SHP77 treated with DMSO at 0.1 percent for 48 hours (cell line): ENCODE measurements at regions not wholly inside any gene's neighbourhood (a gene's known extent, or its start where the extent isn't known, plus 50 kb on each side); places are given as distances from the start of the nearest gene placed in this dataset.
"Not testable (repeated sequence)": the region's sequence is repeated elsewhere in the genome, so short reads cannot be mapped to it uniquely, and the experiment has no call there.

Experiments
- DNase-seq: peaks from one replicate; lab custom pipeline; 2025; lab: John Stamatoyannopoulos, UW

DNA sequence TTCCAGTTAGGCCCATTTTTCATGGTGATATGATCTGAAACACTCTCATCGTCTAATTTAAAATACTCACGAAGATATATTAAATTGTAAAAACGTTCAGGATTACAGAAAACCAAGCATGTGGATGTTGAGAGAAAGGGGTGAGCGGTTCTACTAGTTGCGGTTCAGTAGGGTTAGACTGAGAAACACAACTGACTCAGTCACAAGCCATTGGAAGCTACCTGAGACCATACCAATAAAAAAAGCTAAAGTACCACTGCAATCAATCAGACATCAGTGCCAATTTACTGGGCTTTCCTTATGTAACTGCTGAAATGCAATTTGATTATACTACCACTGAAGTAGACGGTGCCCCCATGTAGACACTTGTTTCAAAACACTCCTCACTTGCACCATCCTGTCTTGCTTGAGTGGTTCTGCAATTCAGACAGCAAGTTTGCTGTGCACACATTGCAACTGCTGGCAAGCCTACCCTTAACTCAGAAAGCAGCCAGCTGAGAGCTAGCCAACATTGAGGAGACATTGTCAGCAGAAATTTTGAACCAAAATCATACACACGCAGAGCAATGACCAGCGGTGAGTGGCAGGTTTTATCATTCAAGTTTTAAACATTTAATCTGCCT lies 368.7 kb upstream of the ARHGEF26 start:
- peak; percentile 4 for DNase-seq

DNA sequence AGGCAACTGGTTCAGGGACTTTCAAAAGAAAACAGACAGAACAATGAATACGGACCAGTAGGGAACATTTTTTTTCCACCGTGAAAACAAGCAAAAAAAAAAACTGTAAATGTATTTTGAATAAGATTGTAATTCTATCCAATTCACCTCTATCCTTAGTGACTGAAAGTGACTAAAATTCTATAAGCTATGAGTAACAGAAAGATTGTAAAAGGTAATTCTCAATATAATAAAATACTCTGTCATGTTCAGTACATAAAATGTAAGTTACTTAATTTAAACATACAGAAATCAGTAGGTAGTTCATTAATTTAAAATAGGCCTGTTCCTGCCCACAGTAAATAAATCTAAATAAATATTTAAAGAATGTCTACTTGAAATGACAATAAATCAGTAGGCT lies 368.2 kb upstream of the ARHGEF26 start:
- DNase-seq, result no peak

DNA sequence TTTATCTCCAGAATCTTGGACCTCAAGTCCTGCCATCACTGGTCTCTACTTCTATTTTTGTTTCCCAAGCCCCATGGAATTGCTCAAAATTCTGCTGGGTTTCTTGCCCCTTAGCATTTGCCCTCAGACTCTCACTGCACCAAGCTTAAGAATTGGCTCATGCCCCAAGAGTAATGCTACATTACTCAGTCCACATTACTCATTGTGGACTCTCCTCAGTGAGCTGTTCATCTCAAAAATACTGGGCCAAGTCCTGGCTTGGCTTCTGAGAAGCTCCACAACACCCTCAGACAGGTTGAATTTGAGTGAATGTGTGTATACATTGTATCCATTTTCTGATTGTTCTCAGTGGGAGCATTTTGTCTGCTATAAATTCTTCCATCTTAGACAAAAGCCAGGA lies 364.4 kb upstream of the ARHGEF26 start:
- DNase-seq, result no peak

DNA sequence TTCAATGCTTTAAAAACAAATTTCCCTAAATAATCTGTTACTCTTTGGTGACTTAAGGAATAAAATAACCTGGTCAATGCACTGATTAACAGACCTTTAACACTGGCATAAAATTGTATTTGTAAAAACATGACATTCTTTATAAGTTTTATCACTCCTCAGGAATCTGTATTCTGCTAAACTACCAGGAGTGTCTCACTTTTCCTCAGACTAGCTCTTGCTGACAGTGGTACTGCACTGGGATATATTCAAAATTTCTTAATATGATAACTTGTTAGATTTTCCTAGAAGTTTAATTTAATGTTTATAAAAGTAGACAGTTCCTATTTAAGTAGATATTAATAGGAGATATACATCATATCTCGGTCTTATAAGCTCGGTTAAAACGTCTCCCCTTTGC lies 363.4 kb upstream of the ARHGEF26 start:
- no peak for DNase-seq

DNA sequence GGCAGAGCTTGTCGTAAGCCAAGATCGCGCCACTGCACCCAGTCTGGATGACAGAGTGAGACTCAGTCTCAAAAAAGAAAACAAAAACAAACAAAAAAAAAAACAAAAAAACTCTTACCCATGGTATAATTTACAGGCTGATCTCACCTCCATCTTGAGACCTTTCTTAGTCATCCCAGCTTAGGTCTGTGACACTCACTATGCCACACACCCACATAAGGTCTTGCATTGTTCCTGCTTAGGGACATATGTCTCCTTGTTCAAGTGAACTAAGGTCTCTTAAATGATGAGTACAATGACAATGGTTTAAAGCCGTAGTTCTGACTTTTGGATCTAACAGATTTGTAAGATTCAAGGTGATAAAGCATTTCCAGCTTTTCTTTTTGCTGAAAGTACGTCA lies 360.2 kb upstream of the ARHGEF26 start:
- DNase-seq, result no peak

DNA sequence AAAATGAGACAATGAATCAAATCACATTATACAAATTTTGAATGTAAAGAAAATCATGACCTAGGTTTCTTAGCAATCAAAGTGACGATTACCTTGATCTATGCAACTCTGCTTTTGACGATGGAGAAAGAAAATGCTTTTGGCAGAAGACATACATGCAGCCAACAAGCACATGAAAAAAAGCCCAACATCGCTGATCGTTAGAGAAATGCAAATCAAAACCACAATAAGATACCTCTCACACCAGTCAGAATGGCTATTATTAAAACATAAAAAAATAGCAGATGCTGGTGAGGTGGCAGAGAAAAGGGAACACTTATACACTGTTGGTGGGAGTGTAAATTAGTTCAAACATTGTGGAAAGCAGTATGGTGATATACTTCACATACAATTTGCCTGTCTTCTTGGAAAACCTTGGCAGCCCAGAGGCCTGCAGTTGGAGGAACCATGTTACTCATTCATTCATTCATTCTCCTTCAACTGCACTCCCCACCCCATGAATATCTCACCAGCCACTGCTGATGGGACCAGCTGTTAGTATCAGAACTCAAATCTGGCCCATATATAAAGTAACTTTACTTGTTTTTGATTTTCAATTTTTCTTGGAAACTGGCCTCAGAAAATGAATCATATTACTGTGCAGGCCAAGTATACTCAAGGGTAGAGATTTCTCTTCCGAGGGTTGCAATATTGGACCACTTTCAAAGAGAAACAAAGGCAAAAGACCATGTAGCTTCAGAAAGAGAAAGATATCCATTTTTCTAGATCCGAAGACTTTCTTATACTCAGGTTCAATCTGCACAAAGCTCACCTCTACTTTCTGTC lies 358.6 kb upstream of the ARHGEF26 start:
- DNase-seq, result no peak

DNA sequence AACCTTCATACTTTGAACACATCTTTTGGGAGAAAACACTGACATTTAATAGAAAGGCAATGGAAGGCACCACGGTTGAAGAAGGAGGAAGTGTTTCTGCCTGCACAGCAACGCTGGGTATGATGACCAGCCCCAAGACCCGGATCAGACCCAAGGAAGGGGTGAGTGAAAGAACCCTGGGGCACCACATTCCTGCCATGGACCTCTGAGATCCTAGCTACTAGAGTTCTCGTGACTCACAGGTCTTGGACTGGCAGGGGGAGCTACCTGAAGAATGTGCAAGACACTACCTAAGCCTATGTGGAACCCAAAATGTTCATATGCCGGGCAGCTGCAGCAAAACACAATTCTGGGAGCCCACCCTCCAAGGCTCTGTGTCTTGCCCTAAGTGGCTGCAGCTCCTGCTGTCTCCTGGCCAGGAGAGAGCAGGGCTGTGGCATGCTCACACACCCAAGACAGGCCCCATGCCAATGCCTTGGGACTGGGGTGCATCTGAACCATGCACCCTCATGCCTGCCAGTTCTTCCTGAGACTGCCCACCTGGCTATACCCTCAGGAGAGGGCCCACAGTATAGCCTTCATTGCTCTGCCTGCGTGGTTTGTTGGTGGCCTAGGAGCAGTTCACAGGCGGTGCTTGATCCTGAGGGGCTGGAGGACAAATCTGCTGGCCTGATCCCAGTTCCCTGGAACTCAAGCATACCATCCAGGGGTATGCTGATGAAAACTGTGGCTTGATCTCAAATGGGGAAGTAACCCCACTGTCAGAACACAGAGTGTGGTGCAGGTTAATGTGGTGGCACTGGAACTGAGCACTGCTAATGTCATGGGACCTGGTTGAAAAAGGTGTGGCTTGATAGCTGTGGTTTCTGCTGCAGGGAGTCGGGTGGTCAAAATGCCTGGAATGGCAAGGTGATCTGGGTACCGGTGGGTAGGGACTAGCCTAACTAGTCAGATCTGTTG lies 353.3 kb upstream of the ARHGEF26 start:
- DNase-seq, result no peak

DNA sequence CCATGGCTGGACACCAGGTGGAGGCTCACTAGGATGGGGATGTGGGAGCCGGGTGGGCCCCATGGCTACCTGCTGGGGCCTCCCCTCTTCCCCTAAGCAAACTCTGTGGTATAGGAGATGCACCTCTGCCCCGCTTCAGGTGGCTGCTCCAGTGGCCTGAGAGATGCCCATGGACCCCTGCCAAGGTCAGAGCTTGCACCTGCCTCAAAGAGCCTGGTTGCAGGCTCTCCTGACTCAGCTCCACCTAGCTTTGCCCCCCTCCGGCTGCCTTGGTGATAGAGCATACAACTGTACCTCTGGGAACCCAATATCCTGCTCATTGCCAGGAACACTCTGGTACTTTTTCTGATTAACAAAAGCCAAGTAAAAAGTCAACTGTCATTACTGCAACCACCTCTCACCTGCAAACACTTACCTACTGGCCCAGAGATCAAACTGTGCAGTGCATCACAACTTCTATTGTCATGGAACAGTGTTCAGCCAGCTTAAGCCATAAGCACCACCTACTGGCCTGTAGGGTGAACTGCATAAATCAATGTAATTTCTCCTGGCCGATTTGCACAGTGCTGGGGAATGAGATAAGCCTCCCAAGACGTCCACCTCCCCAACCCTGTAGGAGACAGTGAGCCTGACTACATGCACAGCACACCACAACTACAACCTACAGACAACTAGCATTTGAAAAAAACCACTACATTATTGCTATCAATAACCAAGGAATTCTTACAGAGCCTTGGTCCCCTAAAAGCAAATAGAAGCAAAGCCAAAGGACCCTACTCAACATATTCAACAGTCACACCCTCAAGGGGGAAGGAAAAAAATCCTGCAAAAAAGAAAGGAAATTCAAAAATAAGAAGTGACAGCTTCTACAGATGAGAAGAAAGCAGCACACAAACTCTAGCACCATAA lies 352.4 kb upstream of the ARHGEF26 start:
- DNase-seq, result peak; percentile 12

DNA sequence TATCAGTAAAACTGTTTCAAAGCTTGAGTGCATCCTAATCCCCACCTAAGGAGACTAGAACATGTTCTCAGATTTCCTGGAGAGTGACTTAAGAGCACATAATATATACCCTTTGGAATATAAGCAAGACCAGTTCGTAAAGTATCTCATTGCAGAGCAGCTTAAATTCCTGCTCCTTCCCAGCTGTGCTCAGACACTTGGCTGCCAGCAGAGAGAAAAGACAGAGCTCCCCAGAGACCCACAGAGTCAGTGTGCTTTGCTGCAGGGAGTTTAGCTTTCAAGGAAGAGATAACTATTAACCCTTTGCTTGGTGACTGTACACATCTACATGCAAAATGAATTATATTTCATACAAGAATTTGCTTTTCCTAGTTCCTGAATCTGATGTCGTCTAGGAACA lies 338.1 kb upstream of the ARHGEF26 start:
- no peak for DNase-seq

DNA sequence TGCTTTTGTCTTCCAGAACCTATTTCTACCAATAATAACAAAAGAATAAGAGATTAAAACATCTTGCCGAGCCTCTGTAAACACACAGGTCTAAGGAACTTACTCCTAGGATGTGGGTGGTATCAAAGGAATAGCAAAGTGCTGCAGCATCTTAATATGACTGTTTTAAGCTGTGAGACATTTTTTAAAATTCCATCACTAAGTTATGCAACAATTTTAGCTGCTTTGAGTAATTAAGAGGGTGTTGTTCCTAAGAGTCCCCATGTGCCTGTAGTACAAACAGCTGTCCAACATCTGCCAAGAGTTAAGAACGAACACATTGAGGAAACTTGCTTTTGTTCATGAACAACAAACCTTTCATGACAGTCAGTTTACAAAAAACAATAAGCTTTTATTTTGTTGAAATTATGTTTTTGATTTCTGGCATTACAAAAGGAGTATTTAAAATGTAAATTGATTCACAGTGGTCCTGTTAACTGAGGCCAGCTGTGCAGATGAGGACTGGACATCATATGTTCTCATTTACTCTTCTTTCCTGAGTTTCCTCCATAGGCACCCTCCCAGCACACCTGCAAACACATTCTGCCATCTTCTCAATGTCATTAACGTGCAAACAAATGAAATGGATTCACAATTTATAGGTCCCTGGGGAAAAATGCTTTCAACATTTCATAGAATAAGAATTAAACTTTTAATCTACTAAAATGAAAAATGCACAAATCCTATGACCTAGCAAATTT lies 337.3 kb upstream of the ARHGEF26 start:
- no peak for DNase-seq

DNA sequence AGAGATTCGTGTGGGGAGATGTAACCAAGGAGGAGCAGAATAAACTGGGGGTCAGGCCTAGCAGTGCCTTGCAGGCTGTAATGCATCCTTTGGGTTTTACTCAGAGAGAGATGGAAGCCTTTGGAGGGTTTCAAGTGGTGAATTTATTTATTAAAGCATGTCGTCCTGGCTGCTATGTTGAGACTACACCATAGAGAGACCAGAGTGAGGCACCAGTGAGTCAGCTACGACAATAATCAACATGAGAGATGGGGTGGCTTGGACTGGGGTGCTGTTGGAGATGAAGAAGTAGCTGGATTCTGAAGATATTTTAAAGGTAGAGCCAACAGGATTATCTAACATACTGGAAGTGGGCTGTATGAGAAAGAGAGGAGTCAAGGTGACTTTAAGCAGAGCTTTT lies 335.3 kb upstream of the ARHGEF26 start:
- DNase-seq, result no peak

DNA sequence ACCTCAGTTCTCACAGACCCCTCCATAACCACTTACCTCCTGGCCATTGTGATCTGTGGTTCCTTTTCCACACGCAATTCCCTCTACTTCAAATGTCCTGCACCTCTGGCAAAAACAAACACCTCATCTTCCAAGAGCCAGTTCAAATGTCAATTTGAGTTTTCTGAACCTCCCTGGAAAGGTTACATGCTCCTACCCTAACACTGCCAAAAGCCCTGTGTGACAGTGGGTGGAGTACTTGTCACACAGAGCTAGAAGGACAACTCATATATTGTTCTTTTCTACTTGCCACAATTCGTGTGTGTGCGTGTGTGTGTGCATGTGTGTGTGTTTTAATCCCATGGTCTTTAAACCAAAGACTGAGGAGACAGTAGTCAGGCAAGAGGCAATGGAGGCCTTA lies 331.8 kb upstream of the ARHGEF26 start:
- DNase-seq, result no peak

DNA sequence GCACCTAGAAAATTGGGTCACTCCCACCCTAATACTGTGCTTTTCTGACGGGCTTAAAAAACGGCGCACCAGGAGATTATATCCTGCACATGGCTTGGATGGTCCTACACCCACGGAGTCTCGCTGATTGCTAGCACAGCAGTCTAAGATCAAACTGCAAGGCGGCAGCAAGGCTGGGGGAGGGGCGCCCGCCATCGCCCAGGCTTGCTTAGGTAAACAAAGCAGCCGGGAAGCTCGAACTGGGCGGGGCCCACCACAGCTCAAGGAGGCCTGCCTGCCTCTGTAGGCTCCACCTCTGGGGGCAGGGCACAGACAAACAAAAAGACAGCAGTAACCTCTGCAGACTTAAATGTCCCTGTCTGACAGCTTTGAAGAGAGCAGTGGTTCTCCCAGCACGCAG lies 324.1 kb upstream of the ARHGEF26 start:
- not testable (repeated sequence) for DNase-seq

DNA sequence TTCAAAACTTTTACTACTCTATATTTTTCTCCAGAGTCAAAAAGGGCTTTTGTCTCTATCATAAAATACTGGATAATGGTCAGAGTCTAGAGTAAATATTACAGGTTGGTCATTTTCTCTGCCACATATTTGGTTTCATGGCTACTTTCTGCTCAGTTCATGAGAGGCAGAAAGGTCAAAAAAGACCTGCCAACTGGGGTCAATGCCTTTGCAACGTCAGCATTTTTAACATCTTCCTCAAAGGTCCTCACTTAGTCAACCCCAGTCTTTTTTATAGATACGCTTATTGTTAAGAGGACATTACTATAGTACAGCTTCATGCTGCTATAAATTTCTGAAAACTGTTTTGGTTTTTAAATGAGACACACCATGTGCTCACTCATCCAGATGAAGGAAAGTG lies 312.1 kb upstream of the ARHGEF26 start:
- DNase-seq, result no peak

DNA sequence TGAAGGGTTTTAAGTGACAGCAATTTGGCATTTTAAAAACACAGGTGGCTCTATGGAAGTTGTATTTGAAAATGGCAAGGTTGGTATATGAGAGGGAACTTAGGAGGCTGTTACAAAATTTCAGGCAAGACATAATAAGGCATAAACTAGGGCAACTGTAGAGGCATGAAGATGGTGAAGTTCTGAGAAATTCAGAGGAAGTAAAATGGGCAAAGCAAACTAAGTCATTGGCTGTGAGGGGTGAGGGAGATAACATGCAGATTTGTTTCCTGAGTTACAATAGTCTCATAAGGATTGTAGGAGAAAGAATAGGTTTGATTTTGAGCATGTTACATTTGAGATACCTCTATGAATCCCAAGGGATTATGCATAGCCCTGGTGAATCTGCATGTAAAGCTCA lies 302.9 kb upstream of the ARHGEF26 start:
- no peak for DNase-seq

DNA sequence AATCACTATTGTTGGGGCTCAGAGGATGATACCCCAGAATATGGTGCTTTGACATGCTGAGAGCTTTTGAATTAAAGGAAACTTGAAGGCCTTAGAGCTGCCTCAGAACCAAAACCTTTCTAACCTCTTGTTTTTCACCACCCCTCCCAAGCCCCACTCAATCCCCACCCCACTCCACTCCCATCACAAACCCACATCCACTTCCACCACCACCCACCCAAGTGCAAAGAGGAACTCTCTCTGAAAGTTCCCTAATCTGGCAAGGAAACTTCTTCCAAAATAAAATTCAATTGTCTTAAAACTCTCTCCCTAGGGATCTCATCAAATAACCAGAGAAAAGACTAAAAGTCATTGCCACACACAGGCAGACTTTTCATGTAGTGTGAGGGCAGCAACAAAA lies 301.2 kb upstream of the ARHGEF26 start:
- no peak for DNase-seq

DNA sequence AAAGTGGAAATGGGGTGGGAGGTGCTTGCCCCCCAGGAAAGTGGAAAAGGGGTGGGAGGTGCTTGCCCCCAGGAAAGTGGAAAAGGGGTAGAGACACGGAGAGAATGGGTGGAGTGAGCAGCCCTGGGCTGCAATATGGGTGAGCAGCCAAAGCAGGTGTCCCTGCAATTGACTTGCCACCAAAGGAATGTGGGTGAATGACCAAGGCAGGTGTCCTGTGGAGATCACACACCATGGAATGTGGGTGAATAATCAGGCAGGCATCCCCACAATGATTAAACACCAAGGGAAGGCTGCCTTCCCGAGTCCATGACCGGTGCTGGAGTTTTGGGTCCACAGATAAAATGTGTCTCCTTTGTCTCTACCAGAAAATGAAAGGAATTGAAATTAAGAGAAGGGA lies 292.8 kb upstream of the ARHGEF26 start:
- DNase-seq, result not testable (repeated sequence)

DNA sequence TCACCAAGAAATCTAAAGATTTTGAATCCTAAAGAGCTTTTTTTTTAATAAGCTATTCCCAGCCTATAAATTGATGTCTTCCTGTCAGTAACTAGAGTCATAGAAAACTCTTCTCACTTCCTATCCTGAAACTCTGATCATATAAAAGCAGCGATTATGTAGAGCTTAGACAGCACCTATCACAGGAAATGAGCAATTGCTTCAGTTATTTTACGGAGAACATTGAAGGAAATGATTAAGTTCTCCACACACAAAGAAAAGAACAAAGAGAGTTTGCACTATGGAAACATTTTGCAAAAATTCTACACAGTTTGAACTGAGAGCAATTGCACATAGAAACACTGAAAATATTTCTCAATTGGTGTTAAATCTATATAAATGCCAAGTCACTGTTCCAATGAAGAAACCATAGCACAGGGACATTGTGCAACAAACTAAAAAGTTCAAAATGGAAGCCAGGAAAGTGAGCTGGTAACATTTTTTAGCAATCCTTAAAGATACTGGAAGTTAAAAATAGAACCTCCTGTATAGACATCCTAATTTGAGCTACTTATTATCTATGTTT lies 291.5 kb upstream of the ARHGEF26 start:
- no peak for DNase-seq

DNA sequence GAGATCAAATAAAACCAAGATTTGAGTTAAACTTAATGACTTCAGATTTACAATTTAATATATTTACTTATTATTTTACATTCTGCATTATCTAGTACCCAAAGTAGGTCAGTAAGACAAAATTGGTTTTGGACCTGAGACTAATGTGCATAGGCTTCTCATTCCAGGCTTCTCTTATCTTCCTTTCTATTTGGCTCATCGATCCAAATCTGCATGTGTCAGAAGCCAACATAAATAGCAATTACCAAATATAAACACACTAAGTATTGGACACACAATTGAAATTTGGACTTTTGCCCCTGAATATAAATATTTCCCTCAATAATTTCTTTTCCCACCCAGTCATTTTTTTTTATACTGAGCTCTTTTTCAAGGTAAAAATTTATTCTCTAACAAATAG lies 290.6 kb upstream of the ARHGEF26 start:
- no peak for DNase-seq

DNA sequence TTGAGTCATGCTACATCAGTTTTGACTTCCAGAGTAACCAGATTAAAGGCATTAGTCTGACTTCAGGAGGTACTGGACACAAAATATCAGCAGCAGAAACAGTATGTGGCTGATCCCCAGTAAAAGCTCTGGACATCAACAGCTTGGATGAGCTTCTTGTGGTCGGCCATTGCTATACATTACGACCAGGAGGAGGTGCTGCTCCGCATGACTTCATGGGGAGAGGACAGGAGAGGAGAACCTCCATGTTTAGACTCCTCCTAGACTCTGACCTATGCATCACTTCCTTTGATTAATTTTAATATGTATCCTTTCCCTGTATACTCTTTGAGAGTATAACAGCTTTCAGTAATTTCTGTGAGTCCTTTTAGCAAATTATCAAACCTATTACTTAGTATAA lies 285.6 kb upstream of the ARHGEF26 start:
- DNase-seq, result no peak

DNA sequence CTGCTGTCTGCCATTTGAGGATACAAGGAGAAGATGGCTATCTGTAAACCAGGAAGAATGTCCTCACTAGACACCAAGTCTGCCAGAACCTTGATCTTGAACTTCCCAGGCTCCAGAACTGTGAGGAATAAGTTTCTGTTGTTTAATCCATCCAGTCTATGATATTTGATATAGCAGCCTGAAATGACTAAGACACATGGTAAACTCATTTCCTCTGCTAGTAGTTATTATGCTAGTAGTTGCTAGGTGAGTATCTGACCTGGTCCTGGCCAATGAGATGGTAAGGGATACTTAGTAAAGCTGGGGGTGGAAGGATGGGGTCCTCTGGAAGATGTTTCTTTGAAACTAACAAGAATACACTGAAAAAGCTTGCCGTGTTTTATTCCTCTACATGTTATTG lies 280.7 kb upstream of the ARHGEF26 start:
- DNase-seq, result no peak
